Urinary bladder (tissue), 3 donors: ENCODE measurements at regions not wholly inside any gene's neighbourhood (a gene's known extent, or its start where the extent isn't known, plus 50 kb on each side); places are given as distances from the start of the nearest gene placed in this dataset.

Experiments
- DNase-seq: peaks from one replicate; pipeline ENCODE4 v3.0.0-alpha.2; 2015; ENCODE audit errors: extremely low spot score
- H3K27ac ChIP-seq: one replicate; pipeline ENCODE4 v1.5.1; 2013; ENCODE audit warnings: low read depth, mild to moderate bottlenecking, moderate library complexity
- H3K36me3 ChIP-seq: one replicate; pipeline ENCODE4 v1.6.1; 2013; ENCODE audit warnings: mild to moderate bottlenecking, moderate library complexity; ENCODE audit not compliant: insufficient read depth
- H3K4me1 ChIP-seq: one replicate; pipeline ENCODE4 v1.6.1; 2013; ENCODE audit warnings: mild to moderate bottlenecking, moderate library complexity; ENCODE audit not compliant: insufficient read depth
- H3K4me3 ChIP-seq: one replicate; pipeline ENCODE4 v1.5.1; 2013; ENCODE audit warnings: low read depth, low read length
- WGBS: extraction: QIAGEN DNeasy Blood & Tissue Kit; methylation state at CpG from one replicate; pipeline ENCODE4 v1.1.7; 2013; 5-methylcytosine and 5-hydroxymethylcytosine counted together
- donor health status: healthy with polysubstance abuse.
- donor health status: healthy.

DNA sequence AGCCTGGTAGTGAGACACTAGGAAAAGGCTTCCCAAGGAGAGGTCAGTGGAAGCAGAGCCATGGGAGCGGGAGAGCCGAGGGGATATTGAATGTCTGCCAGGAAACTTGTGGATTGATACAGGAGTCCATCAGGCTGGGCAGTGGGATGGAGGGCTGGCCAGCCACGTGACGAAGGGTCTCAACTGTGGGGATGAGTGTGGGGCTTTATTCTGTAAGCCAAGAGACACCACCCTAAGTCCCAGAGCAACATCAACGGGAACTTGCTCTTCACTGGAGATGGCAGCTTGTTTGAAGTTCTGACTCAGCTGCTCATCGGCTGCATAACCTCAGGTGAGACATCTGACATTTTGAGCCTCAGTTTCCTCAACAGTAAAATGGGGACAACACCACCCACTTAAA, 197.8 kb downstream of the VRK1 start:
- no peak for DNase-seq
- Histone ChIP-seq H3K4me1 (no peaks in the 10 kb centered on the region), H3K36me3 (no peaks in the 10 kb centered on the region), H3K4me3 (no peak overlapping the region), H3K27ac (no peak overlapping the region)
- 85% methylated on average over 6 of the region's 6 CpGs for WGBS

DNA sequence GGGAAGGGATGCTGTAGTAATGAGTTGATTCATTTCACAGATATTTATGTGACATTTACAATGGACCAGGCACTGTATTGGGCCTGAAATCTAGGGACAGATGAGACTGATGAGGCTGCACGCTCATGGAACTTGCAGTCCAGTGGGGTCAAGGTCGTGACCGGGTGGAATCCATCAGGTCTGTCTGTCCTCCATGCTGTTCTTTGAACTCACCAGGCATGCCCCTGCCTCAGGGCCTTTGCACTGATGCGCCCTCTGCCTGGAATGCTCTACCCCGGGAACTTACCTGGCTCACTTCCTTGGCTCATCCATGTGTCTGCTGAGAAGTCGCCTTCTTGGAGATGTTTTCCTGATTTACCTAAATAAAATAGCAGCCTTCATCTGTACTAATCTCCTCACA, 200.1 kb downstream of the VRK1 start:
- no peak overlapping the region for H3K4me3 ChIP-seq
- H3K4me1 ChIP-seq, result no peaks in the 10 kb centered on the region
- WGBS, result 85% methylated on average over 6 of the region's 6 CpGs
- no peak for DNase-seq
- no peaks in the 10 kb centered on the region for H3K36me3 ChIP-seq
- no peak overlapping the region for H3K27ac ChIP-seq

DNA sequence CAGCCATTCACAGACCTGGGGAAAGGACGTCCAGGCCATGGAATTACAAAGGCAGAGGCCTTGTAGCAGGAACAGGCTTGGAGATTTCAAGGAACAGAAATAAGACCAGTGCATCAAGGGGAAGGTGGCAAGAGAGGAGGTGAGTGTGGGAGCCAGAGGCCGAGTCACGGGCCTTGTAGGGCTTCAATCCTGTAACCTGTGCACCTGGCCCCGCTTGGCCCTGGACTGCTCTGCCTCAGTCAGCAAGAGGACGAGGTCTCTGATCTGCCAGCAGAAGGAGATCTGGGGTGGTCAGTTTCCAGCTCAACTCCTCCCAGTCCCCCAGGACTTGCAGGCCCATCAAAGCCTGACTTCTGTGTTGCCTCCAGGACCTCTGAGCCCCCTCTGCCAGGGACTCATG, 200.8 kb downstream of the VRK1 start:
- no peak for DNase-seq
- Histone ChIP-seq H3K4me1 (no peaks in the 10 kb centered on the region), H3K4me3 (no peak overlapping the region), H3K27ac (no peak overlapping the region), H3K36me3 (no peaks in the 10 kb centered on the region)
- 87% methylated on average over 5 of the region's 5 CpGs for WGBS

DNA sequence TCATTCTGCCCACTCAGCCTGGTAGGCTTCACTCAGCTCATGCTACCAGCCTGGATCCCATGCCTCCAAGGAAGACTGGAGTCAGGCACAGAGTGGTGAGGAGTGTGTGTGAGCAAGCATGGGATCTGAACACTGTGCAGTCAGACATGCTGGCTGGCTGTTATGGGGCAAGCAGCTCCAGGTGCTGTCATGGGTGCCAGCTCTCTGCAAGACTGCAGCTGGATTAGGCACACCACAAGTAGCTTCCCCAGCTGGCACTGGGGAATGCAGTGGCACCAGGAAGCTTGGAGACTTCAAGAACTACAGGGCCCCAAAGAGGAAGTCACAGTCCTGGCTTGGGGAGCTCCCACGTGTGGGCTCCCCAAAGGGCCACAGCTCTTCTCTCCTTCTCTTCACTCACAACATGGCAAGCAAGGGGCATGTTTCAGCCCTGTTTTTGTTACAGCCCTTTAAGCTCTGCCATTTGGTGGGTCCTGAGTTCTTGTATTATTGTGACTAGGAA, 202.5 kb downstream of the VRK1 start:
- H3K36me3 ChIP-seq, result no peaks in the 10 kb centered on the region
- 69% methylated on average over 1 of the region's 1 CpG for WGBS
- DNase-seq, result no peak
- H3K27ac ChIP-seq, result no peak overlapping the region
- H3K4me1 ChIP-seq, result no peaks in the 10 kb centered on the region
- H3K4me3 ChIP-seq, result no peak overlapping the region

DNA sequence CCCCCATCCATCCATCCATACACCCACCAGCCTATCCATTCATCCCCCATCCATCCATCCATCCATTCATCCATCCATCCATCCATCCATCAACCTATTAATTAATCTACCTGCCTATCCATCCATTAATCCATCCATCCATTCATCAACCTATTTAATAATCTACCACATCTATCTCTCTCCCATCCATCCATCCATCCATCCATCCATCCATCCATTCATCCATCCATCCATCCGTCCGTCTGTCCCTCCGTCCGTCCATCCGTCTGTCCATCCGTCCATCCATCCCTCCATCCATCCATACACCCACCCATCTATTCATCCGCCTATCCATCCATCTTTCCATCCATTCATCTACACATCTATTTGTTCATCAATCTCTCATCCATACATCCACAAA, 205.3 kb downstream of the VRK1 start:
- Histone ChIP-seq H3K4me1 (no peaks in the 10 kb centered on the region), H3K36me3 (no peaks in the 10 kb centered on the region), H3K4me3 (no peak overlapping the region), H3K27ac (no peak overlapping the region)
- WGBS, result 87% methylated on average over 7 of the region's 7 CpGs
- no peak for DNase-seq

DNA sequence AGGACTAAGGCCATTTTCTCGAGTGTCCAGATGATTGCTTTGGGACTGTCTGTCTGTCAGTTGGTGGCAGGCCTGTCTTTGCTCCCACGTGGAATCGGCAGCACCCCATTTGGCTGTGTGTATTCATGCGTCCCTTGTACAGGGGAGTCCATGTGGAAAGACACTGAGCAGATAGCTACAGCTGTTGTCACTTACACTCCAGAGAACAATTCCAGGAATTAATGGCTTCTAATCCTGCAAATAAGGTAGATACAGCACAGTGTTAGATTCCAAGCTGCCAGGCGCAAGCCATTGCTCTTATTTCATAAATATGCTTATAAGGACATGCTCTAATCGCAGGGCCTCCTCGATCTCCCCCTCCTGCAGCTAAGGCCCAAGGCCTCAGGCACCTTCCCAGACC, 208.8 kb downstream of the VRK1 start:
- no peak overlapping the region for H3K4me3 ChIP-seq
- no peak for DNase-seq
- H3K27ac ChIP-seq, result no peak overlapping the region
- H3K36me3 ChIP-seq, result no peaks in the 10 kb centered on the region
- 71% methylated on average over 7 of the region's 7 CpGs for WGBS
- H3K4me1 ChIP-seq, result no peaks in the 10 kb centered on the region

DNA sequence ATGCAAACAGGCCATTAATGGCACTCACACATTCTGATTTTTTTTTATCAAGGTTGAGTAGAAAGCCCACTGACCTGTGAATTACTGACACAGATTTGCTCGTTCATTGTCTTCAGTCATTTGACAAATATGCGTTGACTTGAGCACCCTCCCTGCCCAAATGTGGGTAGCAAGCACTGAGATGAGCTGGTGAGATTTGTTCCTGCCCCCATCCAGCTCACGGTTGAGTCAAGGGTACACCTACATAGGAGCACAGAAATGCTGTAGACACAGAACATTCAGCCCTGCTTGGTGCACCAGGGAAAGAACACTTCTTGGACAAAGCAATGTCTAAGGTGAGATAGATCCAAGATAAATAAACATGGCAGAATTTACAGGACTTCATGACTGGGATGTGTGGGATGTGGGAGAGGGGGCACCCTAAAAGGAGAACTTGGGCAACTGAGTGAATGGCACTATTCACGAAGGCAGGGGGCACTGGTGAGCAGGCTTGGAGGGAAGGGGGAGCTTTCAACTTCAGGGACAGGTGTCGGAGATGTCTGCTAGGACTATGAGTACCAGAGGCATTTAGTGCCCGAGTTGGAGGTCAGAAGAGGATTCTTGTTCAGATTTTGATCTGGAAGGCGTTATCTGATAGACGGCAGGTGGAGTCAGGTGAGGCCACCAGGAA, 213.4 kb downstream of the VRK1 start:
- Histone ChIP-seq H3K27ac (no peak overlapping the region), H3K4me1 (no peaks in the 10 kb centered on the region), H3K36me3 (no peaks in the 10 kb centered on the region), H3K4me3 (no peak overlapping the region)
- 58% methylated on average over 8 of the region's 8 CpGs for WGBS
- no peak for DNase-seq

DNA sequence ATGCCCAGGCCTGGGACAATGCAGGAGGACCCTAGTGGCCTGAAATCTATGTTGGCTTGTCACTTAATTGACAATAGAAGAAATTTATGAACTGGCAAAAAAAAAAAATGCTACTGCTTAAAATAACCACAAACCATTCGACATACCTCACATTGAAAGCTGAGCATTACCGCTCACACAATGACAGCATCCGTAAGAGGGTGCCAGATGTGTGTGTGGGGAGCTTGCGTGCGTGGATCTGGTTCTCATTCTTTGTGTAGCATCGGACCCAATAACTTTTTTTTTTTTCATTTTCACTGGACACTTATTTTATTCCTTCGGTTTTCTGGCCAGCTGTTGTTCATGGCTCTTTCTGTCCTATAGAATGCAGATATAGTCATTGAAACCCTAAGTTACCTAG, 216.7 kb downstream of the VRK1 start:
- no peaks in the 10 kb centered on the region for H3K4me1 ChIP-seq
- WGBS, result 84% methylated on average over 7 of the region's 7 CpGs
- no peak overlapping the region for H3K4me3 ChIP-seq
- no peak for DNase-seq
- no peak overlapping the region for H3K27ac ChIP-seq
- no peaks in the 10 kb centered on the region for H3K36me3 ChIP-seq

DNA sequence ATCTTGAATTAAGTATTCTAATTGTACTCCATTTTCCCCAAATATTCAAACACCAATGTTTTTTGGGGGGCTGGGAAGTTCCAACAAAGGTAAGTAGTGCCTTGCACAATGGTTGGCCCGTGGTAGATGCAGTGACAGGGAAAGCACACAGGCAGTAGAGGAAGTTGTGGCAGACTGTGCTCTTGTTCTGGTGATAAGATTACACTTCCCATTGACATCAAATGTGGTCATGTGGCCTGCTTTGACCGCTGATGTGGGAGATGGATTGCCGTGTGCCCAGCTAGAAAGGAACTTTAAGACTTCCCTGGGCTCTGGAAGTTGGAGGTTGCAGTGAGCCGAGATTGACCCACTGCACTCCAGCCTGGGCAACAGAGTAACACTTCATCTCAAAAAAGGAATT, 223.8 kb downstream of the VRK1 start:
- H3K27ac ChIP-seq, result no peak overlapping the region
- H3K36me3 ChIP-seq, result no peaks in the 10 kb centered on the region
- no peak for DNase-seq
- H3K4me3 ChIP-seq, result no peak overlapping the region
- WGBS, result 57% methylated on average over 4 of the region's 4 CpGs
- H3K4me1 ChIP-seq, result no peaks in the 10 kb centered on the region

DNA sequence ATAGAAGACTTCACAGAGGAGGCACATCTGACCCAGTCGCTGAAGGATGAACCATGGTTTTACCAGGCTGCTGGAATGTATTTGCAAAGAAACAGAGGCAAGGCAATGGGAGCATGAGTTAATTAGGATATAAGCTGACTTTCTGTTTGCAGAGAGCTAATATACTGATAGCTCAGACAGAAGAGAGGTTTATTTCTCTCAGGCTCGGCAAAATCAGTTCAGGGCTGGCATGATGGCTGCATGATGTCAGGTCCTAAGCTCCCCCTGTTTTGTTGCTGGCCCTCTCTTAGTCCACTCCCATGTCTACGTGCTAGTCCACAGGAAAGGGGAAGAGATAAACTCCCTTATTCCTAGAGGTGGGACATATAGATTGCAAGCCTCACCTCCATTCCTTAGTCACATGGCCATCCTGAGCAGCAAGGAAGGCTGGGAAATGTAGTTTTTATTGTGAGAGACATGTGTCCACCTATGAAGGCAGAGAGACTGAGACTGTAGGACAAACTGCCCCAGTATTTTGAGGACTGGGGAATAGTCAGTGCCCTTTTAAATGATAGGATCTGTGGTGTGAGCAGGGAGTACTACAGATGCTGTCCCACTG, 224.5 kb downstream of the VRK1 start:
- H3K36me3 ChIP-seq, result no peaks in the 10 kb centered on the region
- H3K4me3 ChIP-seq, result no peak overlapping the region
- 48% methylated on average over 3 of the region's 3 CpGs for WGBS
- no peak for DNase-seq
- H3K4me1 ChIP-seq, result no peaks in the 10 kb centered on the region
- H3K27ac ChIP-seq, result no peak overlapping the region

DNA sequence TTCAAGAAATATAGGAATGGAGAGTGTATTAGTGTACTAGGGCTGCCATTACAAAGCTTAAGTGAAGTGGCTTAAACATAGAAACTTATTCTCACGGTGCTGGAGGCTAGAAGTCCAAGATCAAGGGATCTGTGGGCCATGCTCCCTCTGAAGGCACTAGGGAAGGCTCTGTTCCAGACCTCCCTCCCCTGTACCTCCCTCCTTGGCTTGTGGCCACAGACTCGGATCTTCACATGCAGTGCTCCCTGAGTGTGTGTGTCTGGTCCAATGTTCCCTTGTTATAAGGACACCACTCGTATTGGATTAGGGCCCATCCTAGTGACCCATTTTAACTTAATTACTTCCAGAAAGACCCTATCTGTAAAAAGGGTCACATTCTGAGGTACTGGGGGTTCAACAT, 225.6 kb downstream of the VRK1 start:
- DNase-seq, result no peak
- H3K4me1 ChIP-seq, result no peaks in the 10 kb centered on the region
- H3K4me3 ChIP-seq, result no peak overlapping the region
- WGBS, result 57% methylated on average over 3 of the region's 3 CpGs
- no peak overlapping the region for H3K27ac ChIP-seq
- no peaks in the 10 kb centered on the region for H3K36me3 ChIP-seq

DNA sequence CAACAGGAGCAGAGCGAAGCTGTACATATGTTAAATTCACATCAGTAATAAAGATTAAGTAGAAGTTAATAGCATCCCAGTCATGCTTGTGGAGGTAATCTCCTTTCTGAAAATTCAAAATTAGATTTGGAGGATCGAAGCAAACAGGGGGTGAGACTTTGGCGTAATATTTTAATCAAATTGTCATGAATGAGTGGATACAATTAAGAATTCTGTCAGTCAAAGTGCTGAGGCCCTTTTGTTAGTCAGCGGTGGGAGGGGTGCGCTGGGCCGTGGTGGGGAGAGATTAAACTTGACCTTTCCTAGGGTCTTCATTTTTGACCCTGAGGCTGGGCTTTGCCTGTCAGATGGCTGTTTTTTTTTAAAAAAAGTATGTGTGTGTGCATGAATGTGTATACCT, 226.7 kb downstream of the VRK1 start:
- Histone ChIP-seq H3K4me3 (no peak overlapping the region), H3K36me3 (no peaks in the 10 kb centered on the region), H3K4me1 (no peaks in the 10 kb centered on the region), H3K27ac (no peak overlapping the region)
- DNase-seq, result no peak
- WGBS, result 84% methylated on average over 6 of the region's 6 CpGs

DNA sequence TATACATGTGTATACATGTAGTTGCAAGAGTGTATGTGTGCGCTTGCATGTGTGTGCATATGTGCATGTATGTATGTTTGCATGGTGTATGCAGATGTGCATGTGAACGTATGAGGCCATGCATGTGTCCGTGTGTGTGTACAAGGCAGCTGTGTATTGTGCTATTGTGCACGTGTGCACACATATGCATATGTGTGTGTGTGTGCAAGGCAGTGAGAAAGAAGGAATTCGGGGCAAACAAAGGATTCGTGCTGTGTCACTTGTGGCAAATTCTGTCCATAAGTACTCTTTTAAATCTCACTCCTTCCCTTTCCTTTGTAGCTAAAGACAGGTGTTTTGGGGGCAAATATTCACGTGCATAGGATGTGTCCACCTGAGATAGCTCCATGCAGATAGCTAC, 227.1 kb downstream of the VRK1 start:
- WGBS, result 81% methylated on average over 7 of the region's 7 CpGs
- Histone ChIP-seq H3K4me3 (no peak overlapping the region), H3K4me1 (no peaks in the 10 kb centered on the region), H3K27ac (no peak overlapping the region), H3K36me3 (no peaks in the 10 kb centered on the region)
- DNase-seq, result no peak

DNA sequence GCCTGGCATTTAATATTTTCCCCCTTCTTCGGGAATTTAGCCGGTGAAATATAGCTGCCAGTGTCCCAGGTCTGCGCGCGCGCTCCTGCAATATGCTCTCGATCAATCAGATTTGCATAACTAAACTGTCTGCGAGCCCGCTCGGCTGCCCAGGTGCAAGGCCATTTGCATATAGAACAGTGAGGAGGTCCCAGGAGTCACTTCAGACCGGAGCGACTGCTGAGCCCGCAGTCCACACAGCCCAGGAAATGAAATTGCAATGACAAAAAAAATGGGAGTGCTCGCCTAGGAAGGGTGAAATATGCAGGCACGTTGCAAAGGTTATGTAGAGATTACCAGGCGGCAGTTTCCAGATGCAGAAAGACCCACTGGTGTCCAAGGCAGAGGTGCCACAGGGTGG, 228.5 kb downstream of the VRK1 start:
- no peaks in the 10 kb centered on the region for H3K4me1 ChIP-seq
- H3K27ac ChIP-seq, result no peak overlapping the region
- no peak overlapping the region for H3K4me3 ChIP-seq
- no peaks in the 10 kb centered on the region for H3K36me3 ChIP-seq
- 44% methylated on average over 16 of the region's 16 CpGs for WGBS
- DNase-seq, result no peak
